Panc1 (cell line): ENCODE measurements at regions not wholly inside any gene's neighbourhood (a gene's known extent, or its start where the extent isn't known, plus 50 kb on each side); places are given as distances from the start of the nearest gene placed in this dataset.

Source experiments
- ATAC-seq: fragments of 200-7000 bp; cut with Tn5 transposase; 2 replicates; pipeline ENCODE4 v1.9.1; 2020; ENCODE audit warnings: mild to moderate bottlenecking, moderate library complexity
- BruUV-seq: library from RNA; stranded (reverse); fragments of 400-500 nt; replicated peaks from 2 replicates; lab custom pipeline; 2021; lab: Mats Ljungman, UMichigan
- CTCF ChIA-PET: fragments of 300-600 bp; sonication (Branson Sonifier 250); formaldehyde crosslinking; loops from one replicate; lab custom pipeline; 2022; ENCODE audit warnings: antibody characterized with exemption; lab: Charles Lee
- POLR2A ChIA-PET: fragments of 300-600 bp; sonication (Branson Sonifier 250); formaldehyde crosslinking; loops from one replicate; lab custom pipeline; 2022; ENCODE audit warnings: antibody characterized with exemption; lab: Charles Lee
- DNase-seq: peaks from one replicate; pipeline ENCODE4 v3.0.0-alpha.2; 2010; ENCODE audit warnings: low read depth, low spot score
- H3K27ac ChIP-seq: 2 replicates; pipeline ENCODE4 v1.5.1; 2011; ENCODE audit warnings: mild to moderate bottlenecking, low read length, inconsistent platforms
- H3K27me3 ChIP-seq: fragments of 200-500 bp; sonication (Bioruptor generic); 2 replicates; pipeline ENCODE4 v1.6.0; 2014; ENCODE audit warnings: low read length, inconsistent platforms; ENCODE audit not compliant: control insufficient read depth, insufficient read depth
- H3K36me3 ChIP-seq: fragments of 200-500 bp; sonication (Bioruptor generic); 2 replicates; pipeline ENCODE4 v1.5.1; 2014; ENCODE audit warnings: inconsistent platforms, mild to moderate bottlenecking, low read length, moderate library complexity; ENCODE audit not compliant: control insufficient read depth, insufficient read depth
- H3K4me1 ChIP-seq: 2 replicates; pipeline ENCODE4 v1.5.1; 2011; ENCODE audit warnings: inconsistent platforms, mild to moderate bottlenecking, low read length, moderate library complexity; ENCODE audit not compliant: control insufficient read depth, insufficient read depth
- H3K4me3 ChIP-seq, 2 experiments: 2 replicates each; pipeline ENCODE4 v1.5.1; 2011 to 2012; ENCODE audit warnings: low read depth in 2 of 2, low read length in 2 of 2, mild to moderate bottlenecking in 2 of 2, inconsistent platforms in 1 of 2, moderate library complexity in 1 of 2
- H3K9me3 ChIP-seq: fragments of 200-500 bp; sonication (Bioruptor generic); 2 replicates; pipeline ENCODE4 v1.5.1; 2014; ENCODE audit warnings: low read depth, mild to moderate bottlenecking, inconsistent platforms, low read length, moderate library complexity; ENCODE audit not compliant: control insufficient read depth, insufficient read depth
- CTCF ChIP-seq: fragments of 450-650 bp; IDR thresholded peaks from 2 replicates; pipeline ENCODE4 v1.5.1; 2017; ENCODE audit warnings: mild to moderate bottlenecking
- POLR2AphosphoS5 ChIP-seq: IDR thresholded peaks from 2 replicates; pipeline ENCODE4 v1.6.1; 2012; ENCODE audit warnings: mild to moderate bottlenecking, low read depth, low read length, moderate library complexity
- SIN3A ChIP-seq: IDR thresholded peaks from 2 replicates; pipeline ENCODE4 v1.6.1; 2012; ENCODE audit warnings: low read depth, mild to moderate bottlenecking, low read length, moderate library complexity, borderline replicate concordance; ENCODE audit not compliant: insufficient read depth
- TCF7L2 ChIP-seq: IDR thresholded peaks from 2 replicates; pipeline ENCODE4 v1.6.1; 2011; ENCODE audit warnings: mild to moderate bottlenecking, low read depth, low read length, inconsistent platforms
- in situ Hi-C: cut with HindIII; loops from 2 replicates; pipeline ENCODE4 v1.10.0; 2016; ENCODE audit warnings: low sequenced_read_pairs, low pct_unique_long_range_greater_than_20kb
- intact Hi-C: fragments of 100-400 bp; cut with micrococcal nuclease; formaldehyde crosslinking; loops from one replicate; pipeline ENCODE4 v1.10.0; 2022; ENCODE audit not compliant: unreplicated experiment
- TF ChIP-seq, protein P1 (sequence below), 2 experiments: IDR thresholded peaks; 2 replicates each; pipeline ENCODE4 v1.6.1; 2011 to 2012; ENCODE audit warnings: low read depth in 2 of 2, control low read depth in 1 of 2, low read length in 1 of 2, mild to moderate bottlenecking in 1 of 2, moderate library complexity in 1 of 2; ENCODE audit not compliant: insufficient read depth in 1 of 2

DNA sequence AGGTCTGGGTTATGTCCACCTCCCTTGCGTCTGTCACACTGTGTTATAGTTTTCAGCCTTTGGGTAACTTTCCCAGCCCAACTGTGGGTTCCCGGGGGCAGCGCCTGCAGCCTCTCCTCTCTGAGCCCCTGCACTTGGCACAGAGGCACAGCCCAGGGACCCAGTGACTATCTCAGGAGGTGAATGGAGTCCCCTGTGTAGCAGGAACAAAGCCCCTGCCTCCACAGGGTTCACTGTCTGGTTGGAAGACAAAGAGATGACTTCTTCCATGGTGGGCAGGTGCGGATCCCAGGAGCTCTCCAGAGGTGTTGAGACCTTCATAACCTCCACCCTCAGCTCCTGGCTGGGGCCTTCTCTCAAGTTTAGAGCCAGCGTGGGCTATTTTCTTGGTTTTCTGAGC, 156.9 kb downstream of the C9orf50 start:
- in situ Hi-C loops: no loop called here
- Histone ChIP-seq H3K4me1 (peaks cover 54% of the 10 kb centered on the region), H3K9me3 (no peaks in the 10 kb centered on the region), H3K4me3 (no peak overlapping the region), H3K27me3 (no peaks in the 10 kb centered on the region), H3K36me3 (no peaks in the 10 kb centered on the region), H3K27ac (peak overlapping the region; percentile 67; the same call in 1 of the 2 replicates)
- DNase-seq (no peak), ATAC-seq (no peak)
- no TSS peak for BruUV-seq
- POLR2A ChIA-PET: no interaction called here
- TF ChIP-seq, protein P1, sequence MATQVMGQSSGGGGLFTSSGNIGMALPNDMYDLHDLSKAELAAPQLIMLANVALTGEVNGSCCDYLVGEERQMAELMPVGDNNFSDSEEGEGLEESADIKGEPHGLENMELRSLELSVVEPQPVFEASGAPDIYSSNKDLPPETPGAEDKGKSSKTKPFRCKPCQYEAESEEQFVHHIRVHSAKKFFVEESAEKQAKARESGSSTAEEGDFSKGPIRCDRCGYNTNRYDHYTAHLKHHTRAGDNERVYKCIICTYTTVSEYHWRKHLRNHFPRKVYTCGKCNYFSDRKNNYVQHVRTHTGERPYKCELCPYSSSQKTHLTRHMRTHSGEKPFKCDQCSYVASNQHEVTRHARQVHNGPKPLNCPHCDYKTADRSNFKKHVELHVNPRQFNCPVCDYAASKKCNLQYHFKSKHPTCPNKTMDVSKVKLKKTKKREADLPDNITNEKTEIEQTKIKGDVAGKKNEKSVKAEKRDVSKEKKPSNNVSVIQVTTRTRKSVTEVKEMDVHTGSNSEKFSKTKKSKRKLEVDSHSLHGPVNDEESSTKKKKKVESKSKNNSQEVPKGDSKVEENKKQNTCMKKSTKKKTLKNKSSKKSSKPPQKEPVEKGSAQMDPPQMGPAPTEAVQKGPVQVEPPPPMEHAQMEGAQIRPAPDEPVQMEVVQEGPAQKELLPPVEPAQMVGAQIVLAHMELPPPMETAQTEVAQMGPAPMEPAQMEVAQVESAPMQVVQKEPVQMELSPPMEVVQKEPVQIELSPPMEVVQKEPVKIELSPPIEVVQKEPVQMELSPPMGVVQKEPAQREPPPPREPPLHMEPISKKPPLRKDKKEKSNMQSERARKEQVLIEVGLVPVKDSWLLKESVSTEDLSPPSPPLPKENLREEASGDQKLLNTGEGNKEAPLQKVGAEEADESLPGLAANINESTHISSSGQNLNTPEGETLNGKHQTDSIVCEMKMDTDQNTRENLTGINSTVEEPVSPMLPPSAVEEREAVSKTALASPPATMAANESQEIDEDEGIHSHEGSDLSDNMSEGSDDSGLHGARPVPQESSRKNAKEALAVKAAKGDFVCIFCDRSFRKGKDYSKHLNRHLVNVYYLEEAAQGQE (IDR thresholded peaks at IDR 0.05; ENCODE audit: insufficient read depth in 1 of 2, low read depth in 2 of 2, low read length in 1 of 2): no peak
- no peak for TF ChIP-seq CTCF
- TF ChIP-seq SIN3A: no peak
- TF ChIP-seq POLR2AphosphoS5: no peak
- no peak for TF ChIP-seq TCF7L2
- intact Hi-C loops: no loop called here
- CTCF ChIA-PET: interaction anchor here (0.6 to 0.7 kb wide), 3 partner anchors 37 to 436 kb away, joined by 4 to 8 read pairs (median 5); partner anchors contain the start of gene SH3GLB2

DNA sequence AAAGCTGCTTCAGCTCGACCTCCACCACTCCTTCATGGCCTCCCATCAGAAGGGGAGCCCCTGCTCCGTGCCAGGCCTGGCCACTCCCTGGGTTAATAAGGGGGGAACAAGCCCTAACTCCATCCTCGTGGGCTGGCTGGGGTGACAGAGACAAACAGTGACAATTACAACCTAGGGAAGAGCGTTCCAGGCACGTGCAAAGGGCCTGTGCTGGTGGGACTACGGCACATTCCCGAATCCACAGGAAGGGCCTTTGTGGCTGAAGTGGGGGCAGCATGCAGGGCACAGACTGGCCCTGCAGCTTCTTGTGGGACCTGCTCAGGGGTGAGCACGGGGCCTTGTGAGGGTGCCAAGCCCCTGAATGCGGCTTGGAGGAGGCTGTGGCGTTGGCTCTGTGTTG, 157.4 kb downstream of the C9orf50 start:
- ATAC-seq (no peak), DNase-seq (no peak)
- no peak for TF ChIP-seq CTCF
- TF ChIP-seq TCF7L2: no peak
- no peak for TF ChIP-seq POLR2AphosphoS5
- no peak for TF ChIP-seq SIN3A
- TF ChIP-seq, protein P1 (IDR thresholded peaks at IDR 0.05; ENCODE audit: insufficient read depth in 1 of 2, low read depth in 2 of 2, low read length in 1 of 2): no peak
- peak overlapping the region; percentile 67; the same call in 1 of the 2 replicates for H3K27ac ChIP-seq
- peaks cover 59% of the 10 kb centered on the region for H3K4me1 ChIP-seq
- no TSS peak for BruUV-seq
- no peak overlapping the region for H3K4me3 ChIP-seq
- in situ Hi-C loops (no loop called here), intact Hi-C loops (no loop called here)
- no peaks in the 10 kb centered on the region for H3K9me3 ChIP-seq
- no peaks in the 10 kb centered on the region for H3K27me3 ChIP-seq
- CTCF ChIA-PET: no interaction called here
- H3K36me3 ChIP-seq: no peaks in the 10 kb centered on the region
- POLR2A ChIA-PET: no interaction called here
